GM18873 (cell line): ENCODE measurements at regions not wholly inside any gene's neighbourhood (a gene's known extent, or its start where the extent isn't known, plus 50 kb on each side); places are given as distances from the start of the nearest gene placed in this dataset.
"Not testable (repeated sequence)": the region's sequence is repeated elsewhere in the genome, so short reads cannot be mapped to it uniquely, and the experiment has no call there.

ENCODE experiments used
- ATAC-seq: cut with Tn5 transposase; IDR thresholded peaks from one replicate; pipeline ENCODE4 v1.9.1; 2021; ENCODE audit warnings: mild to moderate bottlenecking, moderate library complexity, moderate number of reproducible peaks; ENCODE audit not compliant: unreplicated experiment, low FRiP score

- ATAC-seq, result no peak
Measured at GRCh38 chr9:113664181-113664875, 200.8 kb downstream of the RGS3 start.

- no peak for ATAC-seq
Measured at GRCh38 chr9:113665064-113665463, 201.5 kb downstream of the RGS3 start.

- no peak for ATAC-seq
Measured at GRCh38 chr9:113665756-113666155, 202.2 kb downstream of the RGS3 start.

GRCh38 chr9:113668061-113668460, 204.5 kb downstream of the RGS3 start:
- no peak for ATAC-seq

- no peak for ATAC-seq
Measured at GRCh38 chr9:113669522-113670115, 206.1 kb downstream of the RGS3 start.

GRCh38 chr9:113673726-113674125, 202.4 kb upstream of the ZNF618 start:
- ATAC-seq, result no peak

- no peak for ATAC-seq
Measured at GRCh38 chr9:113674436-113674835, 201.7 kb upstream of the ZNF618 start.

GRCh38 chr9:113675475-113675941, 200.6 kb upstream of the ZNF618 start:
- ATAC-seq, result no peak

GRCh38 chr9:113677057-113677456, 199.1 kb upstream of the ZNF618 start:
- no peak for ATAC-seq

GRCh38 chr9:113677569-113677968, 198.5 kb upstream of the ZNF618 start:
- ATAC-seq, result no peak

GRCh38 chr9:113678119-113678858, 197.8 kb upstream of the ZNF618 start:
- ATAC-seq, result no peak

- no peak for ATAC-seq
Measured at GRCh38 chr9:113678859-113679256, 197.3 kb upstream of the ZNF618 start.

GRCh38 chr9:113682297-113682771, 193.8 kb upstream of the ZNF618 start:
- no peak for ATAC-seq

- not testable (repeated sequence) for ATAC-seq
Measured at GRCh38 chr9:113685636-113686035, 190.5 kb upstream of the ZNF618 start.

- no peak for ATAC-seq
Measured at GRCh38 chr9:113687107-113687679, 188.9 kb upstream of the ZNF618 start.

- ATAC-seq, result no peak
Measured at GRCh38 chr9:113687680-113688371, 188.3 kb upstream of the ZNF618 start.

GRCh38 chr9:113690055-113690740, 185.9 kb upstream of the ZNF618 start:
- ATAC-seq, result no peak

GRCh38 chr9:113692256-113692655, 183.9 kb upstream of the ZNF618 start:
- ATAC-seq, result no peak

GRCh38 chr9:113694912-113695311, 181.2 kb upstream of the ZNF618 start:
- ATAC-seq, result no peak

- ATAC-seq, result no peak
Measured at GRCh38 chr9:113695440-113695851, 180.7 kb upstream of the ZNF618 start.
